GM12878 (cell line): ENCODE measurements at regions not wholly inside any gene's neighbourhood (a gene's known extent, or its start where the extent isn't known, plus 50 kb on each side); places are given as distances from the start of the nearest gene placed in this dataset.

Experiments used
- ATAC-seq: fragments of 200-7000 bp; cut with Tn5 transposase; 3 replicates; pipeline ENCODE4 v1.9.1; 2020; ENCODE audit warnings: mild to moderate bottlenecking, moderate library complexity
- BruUV-seq: library from RNA; stranded (reverse); fragments of 400-500 nt; replicated peaks from 2 replicates; lab custom pipeline; 2021; lab: Mats Ljungman, UMichigan
- CTCF ChIA-PET: fragments of 300-600 bp; sonication (Branson Sonifier 250); formaldehyde crosslinking; extraction: SDS; loops from one replicate; lab custom pipeline; 2021; ENCODE audit warnings: inconsistent platforms; lab: Yijun Ruan, JAX
- POLR2A ChIA-PET: fragments of 350-600 bp; formaldehyde crosslinking; extraction: SDS; loops from one replicate; lab custom pipeline; 2021; ENCODE audit warnings: inconsistent platforms; lab: Charles Lee
- RAD21 ChIA-PET: fragments of 300-600 bp; sonication (Branson Sonifier 250); formaldehyde crosslinking; loops from one replicate; lab custom pipeline; 2023; ENCODE audit warnings: antibody characterized with exemption; ENCODE audit not compliant: unreplicated experiment; lab: Charles Lee
- SMC1A ChIA-PET: fragments of 300-600 bp; sonication (Branson Sonifier 250); formaldehyde crosslinking; loops from one replicate; lab custom pipeline; 2023; ENCODE audit not compliant: unreplicated experiment, uncharacterized antibody; lab: Charles Lee
- DNase-seq: peaks from one replicate; pipeline ENCODE4 v3.0.0-alpha.2; 2011; ENCODE audit warnings: low read depth, low spot score
- FAIRE-seq: peaks from 3 replicates; lab custom pipeline; 2011; peaks lifted over from hg19 to GRCh38; lab: Jason Lieb, UNC
- H2AFZ ChIP-seq: 2 replicates; pipeline ENCODE4 v1.6.0; 2011; ENCODE audit warnings: low read depth, low read length, control low read depth; ENCODE audit not compliant: control insufficient read depth
- H3K27ac ChIP-seq: 2 replicates; pipeline ENCODE4 v1.5.1; 2011; ENCODE audit warnings: control low read depth; ENCODE audit not compliant: control insufficient read depth, insufficient read depth
- H3K27me3 ChIP-seq, 2 experiments: replicated peaks in 1 of 2; 2 replicates each; pipeline versions ENCODE4 v1.6.0 to v1.6.1; 2011; ENCODE audit warnings: low read length in 1 of 2; ENCODE audit not compliant: control insufficient read depth in 2 of 2, insufficient read depth in 2 of 2
- H3K36me3 ChIP-seq, 2 experiments: 2 replicates each; pipeline ENCODE4 v1.5.1; 2011; ENCODE audit warnings: low read length in 1 of 2; ENCODE audit not compliant: control insufficient read depth in 2 of 2, insufficient read depth in 2 of 2
- H3K4me1 ChIP-seq: 2 replicates; pipeline ENCODE4 v1.6.1; 2011; ENCODE audit warnings: mild to moderate bottlenecking, low read length, moderate library complexity, mixed read lengths; ENCODE audit not compliant: control insufficient read depth, insufficient read depth
- H3K4me2 ChIP-seq: 2 replicates; pipeline ENCODE4 v1.6.0; 2011; ENCODE audit warnings: control low read depth; ENCODE audit not compliant: control insufficient read depth, insufficient read depth
- H3K4me3 ChIP-seq: fragments of 200-600 bp; sonication (generic); 2 replicates; pipeline ENCODE4 v1.5.1; 2016
- H3K79me2 ChIP-seq: 2 replicates; pipeline ENCODE4 v1.6.0; 2011; ENCODE audit warnings: low read length; ENCODE audit not compliant: control insufficient read depth, insufficient read depth
- H3K9ac ChIP-seq: 2 replicates; pipeline ENCODE4 v1.8.0; 2011; ENCODE audit warnings: low read length, control low read depth, mixed read lengths; ENCODE audit not compliant: control insufficient read depth, insufficient read depth
- H3K9me3 ChIP-seq: replicated peaks from 3 replicates; pipeline ENCODE4 v1.5.1; 2011; ENCODE audit warnings: mild to moderate bottlenecking, low read length; ENCODE audit not compliant: control insufficient read depth, insufficient read depth
- H4K20me1 ChIP-seq: 2 replicates; pipeline ENCODE4 v1.6.0; 2011; ENCODE audit not compliant: control insufficient read depth, insufficient read depth
- CBX3 ChIP-seq: fragments of 200-600 bp; sonication (generic); IDR thresholded peaks from 2 replicates; pipeline ENCODE4 v1.6.1; 2016; ENCODE audit warnings: low read depth, borderline replicate concordance
- CTCF ChIP-seq, 3 experiments: IDR thresholded peaks in 2 of 3; conservative IDR thresholded peaks in 1 of 3; 2 replicates each; pipeline ENCODE4 v1.5.1; 2011; ENCODE audit warnings: low read depth in 3 of 3, low read length in 3 of 3, mild to moderate bottlenecking in 3 of 3, control low read depth in 2 of 3, moderate library complexity in 2 of 3, inconsistent platforms in 1 of 3, mixed read lengths in 1 of 3; ENCODE audit not compliant: control insufficient read depth in 2 of 3, insufficient read depth in 1 of 3; ENCODE audit errors: extremely low read depth in 1 of 3
- DPF2 ChIP-seq: fragments of 450-650 bp; IDR thresholded peaks from 2 replicates; pipeline ENCODE4 v1.6.1; 2017; ENCODE audit warnings: mild to moderate bottlenecking
- IRF4 ChIP-seq: IDR thresholded peaks from 2 replicates; pipeline ENCODE4 v1.6.1; 2011; ENCODE audit warnings: low read depth, low read length
- KDM1A ChIP-seq: fragments of 200-600 bp; sonication (generic); IDR thresholded peaks from 2 replicates; pipeline ENCODE4 v1.6.1; 2016; ENCODE audit warnings: borderline replicate concordance
- MYB ChIP-seq: fragments of 150-350 bp; IDR thresholded peaks from 2 replicates; pipeline ENCODE4 v1.6.1; 2014; ENCODE audit warnings: mild to moderate bottlenecking, low read depth, low read length, borderline replicate concordance
- NR2F1 ChIP-seq: fragments of 450-650 bp; conservative IDR thresholded peaks from 2 replicates; pipeline ENCODE4 v1.6.1; 2017; ENCODE audit warnings: mild to moderate bottlenecking
- PRDM15 ChIP-seq: fragments of 450-650 bp; formaldehyde crosslinking; IDR thresholded peaks from 2 replicates; pipeline ENCODE4 v1.4.0; 2020; ENCODE audit warnings: mild to moderate bottlenecking, moderate library complexity
- SP1 ChIP-seq: IDR thresholded peaks from one replicate; pipeline ENCODE4 v1.6.1; 2011; ENCODE audit warnings: low read depth, low read length
- SREBF2 ChIP-seq: IDR thresholded peaks from 2 replicates; pipeline ENCODE4 v1.6.1; 2012; ENCODE audit warnings: mild to moderate bottlenecking, low read length
- STAT1 ChIP-seq: fragments of 450-650 bp; conservative IDR thresholded peaks from 2 replicates; pipeline ENCODE4 v1.6.1; 2014; ENCODE audit warnings: antibody characterized with exemption, mild to moderate bottlenecking
- ZBED1 ChIP-seq: IDR thresholded peaks from 2 replicates; pipeline ENCODE4 v1.6.1; 2016; ENCODE audit warnings: borderline replicate concordance
- WGBS: methylation state at CpG from one replicate; pipeline ENCODE4 v1.1.6; 2016; ENCODE audit warnings: low lambda C conversion rate; ENCODE audit not compliant: insufficient replicate concordance, insufficient coverage; ENCODE audit errors: missing lambda C conversion rate; 5-methylcytosine and 5-hydroxymethylcytosine counted together
- in situ Hi-C: fragments of 300-500 bp; cut with MboI; formaldehyde crosslinking; loops from 9 replicates; pipeline ENCODE4 v1.14.3; 2018; ENCODE audit warnings: mixed read lengths
- intact Hi-C: fragments of 100-400 bp; cut with micrococcal nuclease; formaldehyde crosslinking; loops from one replicate; pipeline ENCODE4 v1.14.2; 2022; ENCODE audit not compliant: unreplicated experiment
- TF ChIP-seq, protein P1 (sequence below): IDR thresholded peaks from 2 replicates; pipeline ENCODE4 v1.6.1; 2012; ENCODE audit warnings: mild to moderate bottlenecking, low read depth, low read length
- TF ChIP-seq, protein P2 (sequence below): fragments of 150-350 bp; IDR thresholded peaks from 2 replicates; pipeline ENCODE4 v1.6.1; 2014; ENCODE audit warnings: mild to moderate bottlenecking, low read depth, low read length

- WGBS = 60% methylated on average over 8 of the region's 8 CpGs
- no peak for FAIRE-seq
- H4K20me1 ChIP-seq = no peaks in the 10 kb centered on the region
These were observed 203.3 kb downstream of the FOXD4L6 start for GRCh38 chr9:40925149-40925548.

More at GRCh38 chr9:40925149-40925548, 203.3 kb downstream of the FOXD4L6 start:
- ChIA-PET SMC1A (no interaction called here), CTCF (no interaction called here), RAD21 (no interaction called here), POLR2A (no interaction called here)
- H3K79me2 ChIP-seq = no peaks in the 10 kb centered on the region
- H3K36me3 ChIP-seq = no peaks in the 10 kb centered on the region
- no peak overlapping the region for H3K4me3 ChIP-seq
- DNase-seq (no peak), ATAC-seq (no peak)
- no peak overlapping the region for H2AFZ ChIP-seq
- H3K4me2 ChIP-seq = no peak overlapping the region
- BruUV-seq = no TSS peak
- H3K27ac ChIP-seq = no peak overlapping the region
- H3K9ac ChIP-seq = no peak overlapping the region
- peaks cover 9% of the 10 kb centered on the region; the same call in 2 of the 3 replicates for H3K9me3 ChIP-seq
- TF ChIP-seq ZBED1 (no peak), CTCF (IDR thresholded peaks at IDR 0.05 in 2 of 3, conservative IDR thresholded peaks at IDR 0.05 in 1 of 3; ENCODE audit: control insufficient read depth in 2 of 3, extremely low read depth in 1 of 3, insufficient read depth in 1 of 3, low read depth in 3 of 3, low read length in 3 of 3) (no peak), SREBF2 (no peak), STAT1 (no peak), MYB (no peak), PRDM15 (CRISPR knock-in tag) (no peak), CBX3 (no peak), IRF4 (no peak), NR2F1 (no peak), KDM1A (no peak), DPF2 (no peak), SP1 (no peak)
- TF ChIP-seq, protein P1, sequence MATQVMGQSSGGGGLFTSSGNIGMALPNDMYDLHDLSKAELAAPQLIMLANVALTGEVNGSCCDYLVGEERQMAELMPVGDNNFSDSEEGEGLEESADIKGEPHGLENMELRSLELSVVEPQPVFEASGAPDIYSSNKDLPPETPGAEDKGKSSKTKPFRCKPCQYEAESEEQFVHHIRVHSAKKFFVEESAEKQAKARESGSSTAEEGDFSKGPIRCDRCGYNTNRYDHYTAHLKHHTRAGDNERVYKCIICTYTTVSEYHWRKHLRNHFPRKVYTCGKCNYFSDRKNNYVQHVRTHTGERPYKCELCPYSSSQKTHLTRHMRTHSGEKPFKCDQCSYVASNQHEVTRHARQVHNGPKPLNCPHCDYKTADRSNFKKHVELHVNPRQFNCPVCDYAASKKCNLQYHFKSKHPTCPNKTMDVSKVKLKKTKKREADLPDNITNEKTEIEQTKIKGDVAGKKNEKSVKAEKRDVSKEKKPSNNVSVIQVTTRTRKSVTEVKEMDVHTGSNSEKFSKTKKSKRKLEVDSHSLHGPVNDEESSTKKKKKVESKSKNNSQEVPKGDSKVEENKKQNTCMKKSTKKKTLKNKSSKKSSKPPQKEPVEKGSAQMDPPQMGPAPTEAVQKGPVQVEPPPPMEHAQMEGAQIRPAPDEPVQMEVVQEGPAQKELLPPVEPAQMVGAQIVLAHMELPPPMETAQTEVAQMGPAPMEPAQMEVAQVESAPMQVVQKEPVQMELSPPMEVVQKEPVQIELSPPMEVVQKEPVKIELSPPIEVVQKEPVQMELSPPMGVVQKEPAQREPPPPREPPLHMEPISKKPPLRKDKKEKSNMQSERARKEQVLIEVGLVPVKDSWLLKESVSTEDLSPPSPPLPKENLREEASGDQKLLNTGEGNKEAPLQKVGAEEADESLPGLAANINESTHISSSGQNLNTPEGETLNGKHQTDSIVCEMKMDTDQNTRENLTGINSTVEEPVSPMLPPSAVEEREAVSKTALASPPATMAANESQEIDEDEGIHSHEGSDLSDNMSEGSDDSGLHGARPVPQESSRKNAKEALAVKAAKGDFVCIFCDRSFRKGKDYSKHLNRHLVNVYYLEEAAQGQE = no peak
- TF ChIP-seq, protein P2, sequence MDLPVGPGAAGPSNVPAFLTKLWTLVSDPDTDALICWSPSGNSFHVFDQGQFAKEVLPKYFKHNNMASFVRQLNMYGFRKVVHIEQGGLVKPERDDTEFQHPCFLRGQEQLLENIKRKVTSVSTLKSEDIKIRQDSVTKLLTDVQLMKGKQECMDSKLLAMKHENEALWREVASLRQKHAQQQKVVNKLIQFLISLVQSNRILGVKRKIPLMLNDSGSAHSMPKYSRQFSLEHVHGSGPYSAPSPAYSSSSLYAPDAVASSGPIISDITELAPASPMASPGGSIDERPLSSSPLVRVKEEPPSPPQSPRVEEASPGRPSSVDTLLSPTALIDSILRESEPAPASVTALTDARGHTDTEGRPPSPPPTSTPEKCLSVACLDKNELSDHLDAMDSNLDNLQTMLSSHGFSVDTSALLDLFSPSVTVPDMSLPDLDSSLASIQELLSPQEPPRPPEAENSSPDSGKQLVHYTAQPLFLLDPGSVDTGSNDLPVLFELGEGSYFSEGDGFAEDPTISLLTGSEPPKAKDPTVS = no peak
- intact Hi-C loops (no loop called here), in situ Hi-C loops (no loop called here)
- H3K4me1 ChIP-seq = no peaks in the 10 kb centered on the region
- H3K27me3 ChIP-seq = no peaks in the 10 kb centered on the region
